WI38 (cell line): ENCODE measurements at regions not wholly inside any gene's neighbourhood (a gene's known extent, or its start where the extent isn't known, plus 50 kb on each side); places are given as distances from the start of the nearest gene placed in this dataset.

Experiments used
- H3K4me3 ChIP-seq: 2 replicates; pipeline ENCODE4 v1.5.1; 2011; ENCODE audit warnings: low read depth, mild to moderate bottlenecking, control low read depth, low read length
- TF ChIP-seq, protein P1 (sequence below): IDR thresholded peaks from 2 replicates; pipeline ENCODE4 v1.5.1; 2012; ENCODE audit warnings: low read depth, mild to moderate bottlenecking, control low read depth, low read length

DNA sequence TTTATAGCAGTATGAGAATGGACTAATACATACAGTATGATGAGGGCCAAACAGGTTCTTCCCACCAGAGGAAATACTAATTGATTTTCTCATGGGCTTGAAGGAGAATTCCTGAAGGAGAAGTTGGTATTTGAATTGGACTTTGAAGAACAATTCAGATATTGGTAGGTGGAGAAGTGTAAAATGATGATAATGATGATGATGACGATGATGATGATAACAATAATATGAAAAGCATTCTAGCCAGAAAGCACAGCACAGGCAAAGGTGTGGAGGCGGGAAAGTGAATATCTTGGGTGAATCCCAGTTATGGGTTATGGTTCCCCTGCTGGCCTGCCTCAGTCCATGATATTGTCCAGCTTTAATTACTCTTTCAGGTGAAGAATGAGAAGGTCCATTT is 562.4 kb upstream of the SALL1 start:
- no peak overlapping the region for H3K4me3 ChIP-seq
- TF ChIP-seq, protein P1, sequence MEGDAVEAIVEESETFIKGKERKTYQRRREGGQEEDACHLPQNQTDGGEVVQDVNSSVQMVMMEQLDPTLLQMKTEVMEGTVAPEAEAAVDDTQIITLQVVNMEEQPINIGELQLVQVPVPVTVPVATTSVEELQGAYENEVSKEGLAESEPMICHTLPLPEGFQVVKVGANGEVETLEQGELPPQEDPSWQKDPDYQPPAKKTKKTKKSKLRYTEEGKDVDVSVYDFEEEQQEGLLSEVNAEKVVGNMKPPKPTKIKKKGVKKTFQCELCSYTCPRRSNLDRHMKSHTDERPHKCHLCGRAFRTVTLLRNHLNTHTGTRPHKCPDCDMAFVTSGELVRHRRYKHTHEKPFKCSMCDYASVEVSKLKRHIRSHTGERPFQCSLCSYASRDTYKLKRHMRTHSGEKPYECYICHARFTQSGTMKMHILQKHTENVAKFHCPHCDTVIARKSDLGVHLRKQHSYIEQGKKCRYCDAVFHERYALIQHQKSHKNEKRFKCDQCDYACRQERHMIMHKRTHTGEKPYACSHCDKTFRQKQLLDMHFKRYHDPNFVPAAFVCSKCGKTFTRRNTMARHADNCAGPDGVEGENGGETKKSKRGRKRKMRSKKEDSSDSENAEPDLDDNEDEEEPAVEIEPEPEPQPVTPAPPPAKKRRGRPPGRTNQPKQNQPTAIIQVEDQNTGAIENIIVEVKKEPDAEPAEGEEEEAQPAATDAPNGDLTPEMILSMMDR = no peak

DNA sequence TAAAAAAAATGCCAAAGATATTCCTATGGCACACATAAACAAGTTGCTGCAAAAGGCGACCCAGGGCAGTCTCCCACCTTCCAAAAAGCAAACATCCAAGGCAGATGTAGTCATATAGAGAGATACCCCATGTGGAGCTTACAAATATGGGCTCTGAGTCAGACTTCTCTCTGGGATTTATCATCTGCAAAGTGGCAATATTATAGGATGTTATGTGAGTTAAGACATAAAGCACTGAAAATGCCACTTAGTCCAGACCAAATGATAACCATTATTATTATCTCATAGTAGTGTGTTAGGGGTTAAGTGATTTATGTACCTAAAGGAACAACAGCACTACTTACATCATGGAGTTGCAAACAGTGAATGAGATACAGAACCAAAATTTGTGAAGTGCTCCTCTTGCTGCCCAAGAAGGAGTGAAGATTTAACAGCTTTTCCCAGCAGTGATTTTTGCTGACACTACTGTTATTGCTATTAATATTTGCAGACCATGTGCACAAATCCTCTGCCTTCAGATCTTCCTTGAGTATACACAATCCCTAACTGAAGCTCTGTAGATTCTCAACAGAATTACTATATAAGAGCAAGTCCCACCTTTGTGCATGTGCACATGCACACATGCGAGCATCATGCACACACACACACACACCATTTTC is 560.0 kb upstream of the SALL1 start:
- TF ChIP-seq, protein P1 = no peak
- H3K4me3 ChIP-seq = no peak overlapping the region

DNA sequence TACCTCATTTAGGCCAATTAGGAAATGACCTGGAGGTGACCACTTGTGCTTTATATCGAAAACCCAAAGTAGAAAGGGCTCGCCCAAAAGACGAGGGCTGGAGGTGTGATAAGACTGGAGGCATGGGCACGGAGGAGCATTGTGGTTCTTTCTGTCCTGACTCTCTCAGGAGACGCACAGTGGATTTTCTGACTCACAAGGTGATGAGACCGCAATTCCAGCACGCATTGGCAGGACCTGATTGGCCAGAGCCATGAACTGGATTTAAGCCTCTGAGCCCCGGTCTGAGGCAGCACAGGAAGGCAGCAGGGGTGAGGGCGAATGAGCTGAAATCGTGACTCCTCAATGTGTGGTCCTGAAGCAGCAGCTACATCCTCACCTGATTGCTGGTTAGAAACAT is 559.1 kb upstream of the SALL1 start:
- H3K4me3 ChIP-seq = no peak overlapping the region
- TF ChIP-seq, protein P1 = no peak

DNA sequence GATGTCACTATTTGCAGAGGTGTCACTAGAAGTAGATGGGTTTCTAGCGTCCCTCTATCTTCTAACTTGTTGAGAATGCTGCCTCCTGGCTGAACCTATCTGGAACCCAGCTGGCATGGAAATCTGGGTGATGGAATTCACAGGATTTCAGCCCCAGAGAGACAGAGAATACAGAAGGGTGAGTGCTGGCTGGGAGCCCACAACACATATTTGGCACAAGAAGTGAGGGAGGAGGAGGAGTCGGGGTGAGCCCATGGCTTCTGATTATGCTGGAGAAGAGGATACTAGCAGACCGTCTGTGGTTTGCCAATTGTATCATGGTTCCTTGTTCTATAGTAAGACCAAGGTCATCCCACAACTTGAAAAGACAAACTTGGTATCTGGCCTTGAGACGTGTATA is 557.8 kb upstream of the SALL1 start:
- TF ChIP-seq, protein P1 = no peak
- no peak overlapping the region for H3K4me3 ChIP-seq

DNA sequence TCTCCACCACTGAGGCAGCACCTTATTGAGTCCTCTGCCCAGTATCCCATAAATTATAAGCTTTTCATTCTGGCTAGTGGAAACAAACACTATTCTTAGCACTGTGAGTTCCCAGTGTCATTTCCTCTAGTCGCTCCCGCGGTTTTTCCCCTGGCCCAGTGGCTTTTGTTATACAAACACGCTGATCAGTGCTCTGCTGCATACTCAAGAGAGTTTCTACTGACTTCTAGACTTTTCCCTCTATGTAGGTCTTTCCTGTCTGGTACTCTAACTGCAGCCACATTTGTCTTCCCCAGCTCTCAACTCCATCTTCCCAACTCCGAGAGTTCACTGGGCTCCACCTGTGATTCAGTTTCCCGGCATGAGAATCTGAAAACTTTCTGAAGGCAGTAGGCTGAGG is 556.6 kb upstream of the SALL1 start:
- TF ChIP-seq, protein P1 = no peak
- H3K4me3 ChIP-seq = no peak overlapping the region

DNA sequence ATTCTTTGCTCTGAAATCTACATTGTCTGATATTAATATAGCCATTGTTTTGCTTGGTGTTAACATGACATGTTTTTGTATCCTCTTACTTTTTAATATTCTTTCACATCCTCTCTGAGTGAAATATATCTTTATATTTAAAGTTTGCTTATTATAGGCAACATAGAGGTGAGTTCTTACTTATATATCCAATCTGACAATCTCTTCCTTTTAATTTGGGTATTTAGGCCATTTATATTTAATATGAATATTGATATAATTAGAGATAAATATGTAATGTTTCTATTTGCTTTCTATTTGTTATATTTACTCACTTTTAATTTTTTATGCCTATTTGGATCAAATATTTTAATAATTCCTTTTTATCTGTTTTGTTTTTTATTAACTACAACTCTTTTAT is 554.1 kb upstream of the SALL1 start:
- H3K4me3 ChIP-seq = no peak overlapping the region
- TF ChIP-seq, protein P1 = no peak

DNA sequence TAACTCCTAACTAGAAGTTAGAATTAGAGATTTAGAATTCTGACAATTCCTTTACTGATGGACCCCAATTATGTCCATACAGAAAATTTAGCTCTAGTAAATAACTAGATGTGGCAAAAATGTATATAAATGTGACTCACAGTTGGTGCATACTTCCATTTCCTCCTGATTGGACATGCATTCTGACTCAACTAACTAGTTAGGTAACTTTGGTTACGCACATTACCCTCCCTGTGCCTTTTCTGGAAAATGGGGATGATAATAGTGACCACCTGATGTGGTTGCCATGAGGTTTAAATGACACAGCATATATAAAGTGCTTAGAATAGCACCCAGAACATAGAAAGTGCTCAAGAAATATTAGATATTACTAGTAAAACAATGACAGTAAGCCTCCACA is 550.0 kb upstream of the SALL1 start:
- no peak overlapping the region for H3K4me3 ChIP-seq
- TF ChIP-seq, protein P1 = no peak
